ENCODE measurements at regions not wholly inside any gene's neighbourhood (a gene's known extent, or its start where the extent isn't known, plus 50 kb on each side); places are given as distances from the start of the nearest gene placed in this dataset.

- no peak for DNase-seq (ENCODE audit: low read depth)
These were observed 178.0 kb upstream of the BMPER start for GRCh38 chr7:33727315-33727714.

DNA sequence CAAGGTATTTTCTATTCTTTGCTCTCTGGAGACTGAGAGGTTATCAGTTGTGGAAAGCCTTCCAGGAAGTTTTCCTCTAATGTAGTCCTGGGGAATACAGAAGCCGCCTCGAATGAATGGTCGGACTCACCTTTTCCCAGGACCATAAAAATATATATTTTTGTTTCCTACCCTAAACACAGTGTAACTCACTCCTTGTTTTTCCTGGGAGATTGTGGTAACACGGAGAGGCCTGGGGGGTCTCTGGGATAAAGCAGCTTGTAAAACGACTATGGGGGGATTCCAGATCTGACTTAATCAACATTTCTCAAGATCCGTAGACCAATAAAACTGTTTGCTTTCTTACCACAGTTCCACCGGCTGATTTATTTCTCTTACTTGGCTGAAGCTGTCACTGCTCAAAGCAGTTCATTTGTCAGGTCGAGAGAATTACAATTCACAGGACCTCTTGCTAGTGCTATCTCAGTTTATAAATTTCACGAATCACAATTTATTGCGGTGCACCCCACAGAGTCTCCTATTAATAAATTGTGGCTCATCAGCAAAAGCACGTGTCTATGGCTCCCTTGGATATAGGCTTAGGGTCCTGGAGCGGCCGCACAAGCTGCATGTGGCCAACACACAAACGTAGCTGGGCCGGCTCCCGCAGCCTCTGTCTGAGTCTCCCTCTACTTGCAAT, 176.3 kb upstream of the BMPER start:
- DNase-seq (ENCODE audit: low read depth), result no peak

GRCh38 chr7:33729726-33730125, 175.6 kb upstream of the BMPER start:
- DNase-seq (ENCODE audit: low read depth), result no peak

DNA sequence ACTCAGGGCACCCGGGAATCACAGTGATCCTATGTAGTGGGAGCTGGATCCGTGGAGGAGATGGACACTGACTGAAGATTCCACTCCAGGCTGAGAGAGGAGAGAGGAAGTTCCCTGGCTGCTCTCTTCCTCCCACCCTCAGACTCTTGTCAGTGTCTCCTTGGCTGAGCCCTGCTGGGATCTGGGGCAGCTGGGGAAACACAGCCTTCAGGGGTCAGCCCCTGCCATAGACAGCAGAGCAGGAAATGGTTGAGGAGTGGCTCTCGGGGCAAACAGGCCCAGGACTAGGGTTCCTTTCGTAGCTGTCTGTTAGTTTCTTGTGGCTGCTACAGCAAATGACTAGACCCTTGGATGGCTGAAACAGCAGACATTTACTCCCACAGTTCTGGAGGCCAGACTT, 174.4 kb upstream of the BMPER start:
- DNase-seq (ENCODE audit: low read depth), result no peak

GRCh38 chr7:33731912-33732311, 173.4 kb upstream of the BMPER start:
- DNase-seq (ENCODE audit: low read depth), result no peak

GRCh38 chr7:33732462-33732861, 172.9 kb upstream of the BMPER start:
- DNase-seq (ENCODE audit: low read depth), result no peak

DNA sequence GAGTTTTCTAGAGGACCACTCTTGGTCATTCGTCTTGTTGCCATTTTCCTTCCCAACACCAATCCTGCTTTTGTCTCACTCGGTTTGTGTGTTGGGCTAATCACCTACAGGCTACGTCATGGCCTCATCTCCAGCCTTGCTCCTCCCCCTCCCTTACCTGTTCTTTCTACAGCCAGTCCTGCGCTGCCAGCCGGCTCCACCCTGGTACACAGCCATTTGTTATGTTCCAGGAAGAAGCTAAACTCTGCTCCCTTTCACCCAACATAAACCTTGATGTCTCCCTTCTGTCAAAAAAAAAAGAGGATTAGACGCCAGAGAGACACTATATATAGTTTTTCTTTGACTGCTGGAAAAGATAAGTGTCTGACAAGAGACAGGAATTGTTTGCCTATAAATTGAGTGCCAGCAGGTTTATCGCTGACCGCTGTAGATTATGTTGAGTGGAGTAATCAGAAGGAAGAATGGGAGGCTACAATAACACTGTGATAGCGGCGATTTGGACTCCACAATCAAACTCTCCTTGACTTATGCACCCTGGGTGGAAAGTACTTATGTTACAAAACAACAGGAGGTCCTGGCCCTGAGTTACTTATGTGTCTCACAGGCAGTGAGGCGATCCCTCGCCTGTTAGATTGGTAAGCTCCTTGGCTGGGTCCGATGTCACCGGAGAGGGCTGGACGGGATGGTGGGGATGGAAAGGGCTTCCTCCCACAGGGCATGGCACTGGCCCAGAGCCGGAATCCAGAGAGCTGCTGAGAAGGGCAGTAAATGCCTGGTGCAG, 171.3 kb upstream of the BMPER start:
- no peak for DNase-seq (ENCODE audit: low read depth)

- DNase-seq (ENCODE audit: low read depth), result no peak
These were observed 169.9 kb upstream of the BMPER start for GRCh38 chr7:33735403-33735802.

DNA sequence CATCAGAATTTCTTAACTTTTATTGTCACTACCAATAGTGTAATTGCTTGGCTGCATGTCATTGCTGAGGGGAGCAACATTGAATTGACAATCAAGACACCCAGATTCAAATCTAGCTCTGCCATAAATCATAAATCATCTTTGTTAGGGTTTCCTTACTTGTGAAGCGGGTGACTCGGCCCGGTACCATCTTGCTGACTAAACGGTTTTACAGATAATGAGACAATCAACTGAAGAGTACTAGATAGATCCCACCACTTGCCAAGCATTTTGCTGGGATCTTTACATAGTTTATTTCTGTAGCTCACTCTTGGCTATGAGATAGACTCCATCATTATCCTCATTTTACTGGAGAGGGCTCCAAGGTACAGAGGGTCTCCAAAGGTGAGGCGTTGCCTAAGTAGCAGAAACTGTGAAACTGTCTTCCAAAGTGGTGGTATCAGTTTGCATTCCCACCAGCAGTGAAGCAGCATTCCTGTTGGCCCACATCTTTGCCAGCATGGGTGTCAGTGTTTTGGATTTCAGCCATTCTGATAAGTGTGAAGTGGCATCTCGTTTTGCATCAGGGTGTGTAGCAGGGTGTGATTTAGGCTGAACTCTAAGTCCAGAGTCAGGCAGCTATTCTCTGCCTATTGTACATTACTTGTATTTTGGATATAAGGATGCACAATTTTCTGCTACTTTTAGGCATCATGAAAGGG, 168.7 kb upstream of the BMPER start:
- no peak for DNase-seq (ENCODE audit: low read depth)

GRCh38 chr7:33738260-33738935, 166.9 kb upstream of the BMPER start:
- DNase-seq (ENCODE audit: low read depth), result no peak

GRCh38 chr7:33739286-33739685, 166.1 kb upstream of the BMPER start:
- DNase-seq (ENCODE audit: low read depth), result no peak

- DNase-seq (ENCODE audit: low read depth), result no peak
These were observed 162.8 kb upstream of the BMPER start for GRCh38 chr7:33742521-33742920.

- DNase-seq (ENCODE audit: low read depth), result peak; percentile 13
These were observed 162.2 kb upstream of the BMPER start for GRCh38 chr7:33742999-33743587.

- peak; percentile 66 for DNase-seq (ENCODE audit: low read depth)
These were observed 161.7 kb upstream of the BMPER start for GRCh38 chr7:33743594-33743993.

DNA sequence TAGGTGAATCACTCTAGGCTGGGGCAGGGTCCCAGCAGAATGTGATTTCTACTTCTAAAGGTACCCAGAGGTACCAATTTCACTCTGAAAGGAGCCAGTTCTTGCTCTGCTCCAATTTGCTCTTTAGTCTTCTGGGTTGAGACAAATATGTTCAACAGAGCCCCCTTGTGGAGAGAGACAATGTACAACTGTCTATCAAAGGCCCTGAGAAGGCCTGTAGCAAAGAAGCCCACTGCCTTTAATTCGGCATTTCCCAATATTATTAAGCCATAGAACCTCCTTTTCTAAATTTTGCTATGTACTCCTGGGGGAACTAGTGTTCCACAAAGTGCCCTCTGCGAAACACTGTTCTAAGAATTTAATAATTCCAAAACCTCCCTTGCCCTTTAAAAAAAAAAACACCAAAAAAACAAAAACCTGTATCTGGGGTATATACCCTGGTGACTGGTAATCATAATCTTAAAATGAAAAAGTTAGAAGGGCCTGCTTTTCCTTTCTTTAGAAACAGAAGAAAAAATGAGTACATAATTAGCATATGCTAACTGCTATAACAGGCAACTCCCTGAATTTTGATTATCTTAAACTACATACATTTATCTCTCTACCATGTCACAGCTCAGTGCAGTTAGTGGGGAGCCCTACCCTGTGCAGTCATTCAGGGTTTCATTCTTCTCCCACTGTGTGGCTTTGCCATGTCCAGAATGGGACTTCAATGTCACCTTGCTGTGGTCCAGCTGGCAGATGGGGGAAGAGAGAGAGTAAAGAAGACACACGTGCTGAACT, 160.9 kb upstream of the BMPER start:
- DNase-seq (ENCODE audit: low read depth), result peak; percentile 63

DNA sequence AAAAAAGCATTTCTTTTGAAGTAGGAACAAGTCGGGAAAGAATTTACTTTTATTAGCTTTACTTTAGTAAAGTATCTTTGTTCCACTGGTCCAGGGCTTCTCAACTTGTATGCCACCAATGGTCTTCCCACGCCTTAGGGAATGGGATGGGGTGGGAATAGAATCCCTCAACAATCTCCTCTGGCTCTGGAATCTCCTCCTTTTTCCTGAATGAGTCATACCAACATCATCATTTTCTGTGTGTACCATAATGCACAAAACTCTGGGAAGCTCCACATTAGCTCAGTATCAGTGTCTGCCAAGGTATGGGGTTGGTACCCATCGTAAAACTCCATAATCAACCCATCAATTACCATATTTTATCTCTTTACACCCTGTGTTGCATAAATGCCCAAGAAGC, 159.4 kb upstream of the BMPER start:
- peak; percentile 84 for DNase-seq (ENCODE audit: low read depth)

DNA sequence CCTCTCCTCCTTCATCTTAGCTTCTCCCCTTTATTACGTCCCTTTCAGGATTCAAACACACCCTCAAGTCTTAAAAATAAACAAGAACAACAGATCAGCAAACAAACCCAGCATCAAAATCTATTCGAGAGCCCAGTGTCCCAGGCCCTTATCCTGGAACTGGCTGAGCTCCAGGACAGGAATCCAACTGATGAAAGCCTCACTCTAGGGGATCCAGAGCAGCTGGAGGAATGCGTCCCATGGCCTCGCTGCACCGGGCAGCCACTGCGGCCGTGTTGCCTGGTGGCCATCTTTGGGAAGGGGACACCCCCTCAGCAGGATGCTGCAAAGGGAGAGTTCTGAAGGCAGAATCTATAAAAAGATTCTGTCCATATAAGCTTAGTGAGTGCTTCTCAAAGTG, 156.5 kb upstream of the BMPER start:
- DNase-seq (ENCODE audit: low read depth), result peak; percentile 45

GRCh38 chr7:33750177-33750576, 155.2 kb upstream of the BMPER start:
- DNase-seq (ENCODE audit: low read depth), result peak; percentile 69

DNA sequence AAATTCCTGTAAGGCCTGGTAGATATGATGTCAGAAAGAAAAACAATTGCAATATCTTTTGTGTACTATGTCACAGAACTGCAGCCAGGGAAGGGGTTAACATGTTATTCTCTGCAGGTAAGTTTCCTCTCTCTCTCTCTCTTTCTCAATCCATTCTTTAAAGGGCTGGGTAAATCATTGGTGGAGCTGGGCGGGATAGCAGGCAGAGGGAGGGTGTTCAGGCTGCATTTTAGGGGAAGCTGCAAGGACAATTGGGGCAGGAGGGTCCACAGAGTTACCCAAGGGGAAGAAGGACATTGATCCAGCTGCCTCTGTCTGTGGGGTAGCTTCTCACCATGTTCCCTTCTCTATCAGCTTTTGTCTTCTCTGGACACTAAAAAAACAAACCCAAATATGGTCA, 153.9 kb upstream of the BMPER start:
- no peak for DNase-seq (ENCODE audit: low read depth)

DNA sequence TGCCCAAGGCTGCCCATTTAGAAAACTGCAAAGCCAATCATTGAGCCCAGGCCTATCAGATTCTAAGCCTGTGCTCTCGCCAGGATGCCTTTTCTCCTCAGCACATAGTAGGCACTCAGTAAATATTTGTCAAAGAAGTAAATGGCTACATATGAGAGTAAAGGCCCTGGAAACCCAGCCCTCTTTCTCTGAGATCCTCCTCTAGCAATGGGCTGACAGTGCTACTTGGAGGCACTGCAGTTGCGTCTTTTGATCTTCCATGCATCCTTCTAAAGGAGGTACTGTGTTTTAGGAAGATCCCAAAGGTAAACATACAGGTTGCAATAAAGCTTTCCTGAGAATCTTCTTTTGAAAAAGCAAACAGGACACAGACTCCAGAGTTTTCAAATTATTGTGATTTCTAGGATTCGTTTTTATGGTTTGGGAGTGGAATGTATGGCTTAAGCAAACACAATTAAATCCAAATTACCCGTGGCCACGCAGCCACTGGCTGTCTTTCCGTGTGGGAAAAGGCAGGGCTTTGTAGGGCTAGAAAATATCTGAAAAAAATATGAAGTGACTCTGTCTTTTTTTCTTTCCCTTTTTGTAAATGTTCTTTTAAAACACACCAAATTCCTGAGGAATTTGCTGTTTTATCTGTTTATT, 151.3 kb upstream of the BMPER start:
- no peak for DNase-seq (ENCODE audit: low read depth)

Measured in RPMI7951 (cell line).